WTC11 (cell line): ENCODE measurements at regions not wholly inside any gene's neighbourhood (a gene's known extent, or its start where the extent isn't known, plus 50 kb on each side); places are given as distances from the start of the nearest gene placed in this dataset.

Source experiments
- ATAC-seq: fragments of 200-7000 bp; cut with Tn5 transposase; 2 replicates; pipeline ENCODE4 v1.10.0; 2021; ENCODE audit warnings: mild to moderate bottlenecking, moderate library complexity
- CTCF ChIA-PET: fragments of 300-600 bp; sonication (Branson Sonifier 250); formaldehyde crosslinking; loops from one replicate; lab custom pipeline; 2021; ENCODE audit warnings: antibody characterized with exemption; lab: Charles Lee
- POLR2A ChIA-PET: fragments of 350-600 bp; sonication (Branson Sonifier 250); formaldehyde crosslinking; loops from one replicate; lab custom pipeline; 2021; ENCODE audit warnings: antibody characterized with exemption; lab: Charles Lee
- DNase-seq: peaks from one replicate; pipeline ENCODE4 v3.0.0; 2021; ENCODE audit warnings: low spot score
- H3K27ac Mint-ChIP-seq: 2 replicates; pipeline ENCODE4 v1.8.0; 2021; ENCODE audit warnings: mixed read lengths
- H3K27me3 Mint-ChIP-seq: 2 replicates; pipeline ENCODE4 v1.8.0; 2021; ENCODE audit warnings: low read depth, mild to moderate bottlenecking, moderate library complexity, mixed read lengths
- H3K36me3 Mint-ChIP-seq: 2 replicates; pipeline ENCODE4 v1.8.0; 2021; ENCODE audit warnings: mixed read lengths
- H3K4me1 Mint-ChIP-seq: 2 replicates; pipeline ENCODE4 v1.8.0; 2022; ENCODE audit warnings: mixed read lengths
- H3K4me3 Mint-ChIP-seq: 2 replicates; pipeline ENCODE4 v1.8.0; 2021; ENCODE audit warnings: mild to moderate bottlenecking, moderate library complexity, mixed read lengths
- H3K9me3 Mint-ChIP-seq: 2 replicates; pipeline ENCODE4 v1.8.0; 2021; ENCODE audit warnings: mixed read lengths
- ELF4 ChIP-seq: sonication (generic); formaldehyde crosslinking; IDR thresholded peaks from 2 replicates; pipeline ENCODE4 v1.8.1; 2022; ENCODE audit warnings: low read depth, mild to moderate bottlenecking, moderate library complexity, missing genetic modification reagents
- EMX1 ChIP-seq: fragments of 250-450 bp; sonication (Bioruptor Pico); IDR thresholded peaks from 2 replicates; pipeline ENCODE4 v1.8.0; 2021; ENCODE audit warnings: mild to moderate bottlenecking
- FOXP1 ChIP-seq: sonication (generic); formaldehyde crosslinking; IDR thresholded peaks from 2 replicates; pipeline ENCODE4 v1.8.0; 2022; ENCODE audit warnings: missing genetic modification reagents, mild to moderate bottlenecking, moderate library complexity, borderline replicate concordance
- IRF2 ChIP-seq: sonication (generic); formaldehyde crosslinking; IDR thresholded peaks from 2 replicates; pipeline ENCODE4 v1.8.0; 2022; ENCODE audit warnings: low read depth, missing genetic modification reagents, borderline replicate concordance
- MXD4 ChIP-seq: fragments of 250-450 bp; sonication (Bioruptor Pico); IDR thresholded peaks from 2 replicates; pipeline ENCODE4 v1.8.0; 2021; ENCODE audit warnings: mild to moderate bottlenecking, moderate library complexity, borderline replicate concordance
- MYBL2 ChIP-seq: sonication (generic); formaldehyde crosslinking; IDR thresholded peaks from 2 replicates; pipeline ENCODE4 v1.8.1; 2023; ENCODE audit warnings: mild to moderate bottlenecking, moderate library complexity, missing genetic modification reagents
- NR1H2 ChIP-seq: sonication (generic); formaldehyde crosslinking; IDR thresholded peaks from 2 replicates; pipeline ENCODE4 v1.9.0; 2021; ENCODE audit warnings: mild to moderate bottlenecking, moderate library complexity, missing genetic modification reagents
- NR2C2 ChIP-seq: sonication (generic); formaldehyde crosslinking; IDR thresholded peaks from 2 replicates; pipeline ENCODE4 v1.8.0; 2022; ENCODE audit warnings: mild to moderate bottlenecking, missing genetic modification reagents
- NR3C1 ChIP-seq: sonication (generic); formaldehyde crosslinking; conservative IDR thresholded peaks from 2 replicates; pipeline ENCODE4 v1.8.1; 2023; ENCODE audit warnings: low read depth, mild to moderate bottlenecking, missing genetic modification reagents
- OVOL2 ChIP-seq: fragments of 250-450 bp; sonication (Bioruptor Pico); IDR thresholded peaks from 2 replicates; pipeline ENCODE4 v1.9.0; 2021; ENCODE audit warnings: mild to moderate bottlenecking, borderline replicate concordance
- SP1 ChIP-seq: sonication (generic); formaldehyde crosslinking; conservative IDR thresholded peaks from 2 replicates; pipeline ENCODE4 v1.8.1; 2022; ENCODE audit warnings: missing genetic modification reagents
- ZNF423 ChIP-seq: fragments of 250-450 bp; sonication (Bioruptor Pico); IDR thresholded peaks from 2 replicates; pipeline ENCODE4 v2.1.2; 2022; ENCODE audit warnings: mild to moderate bottlenecking, moderate library complexity
- TF ChIP-seq, protein P1 (sequence below): sonication (generic); formaldehyde crosslinking; IDR thresholded peaks from 2 replicates; pipeline ENCODE4 v1.8.1; 2023; ENCODE audit warnings: mild to moderate bottlenecking, missing genetic modification reagents
- TF ChIP-seq, protein P2 (sequence below): sonication (generic); formaldehyde crosslinking; IDR thresholded peaks from 2 replicates; pipeline ENCODE4 v1.8.0; 2022; ENCODE audit warnings: mild to moderate bottlenecking, missing genetic modification reagents
- TF ChIP-seq, protein P3 (sequence below): sonication (generic); formaldehyde crosslinking; IDR thresholded peaks from 2 replicates; pipeline ENCODE4 v1.8.1; 2023; ENCODE audit warnings: mild to moderate bottlenecking, missing genetic modification reagents, moderate library complexity
- TF ChIP-seq, protein P4 (sequence below): sonication (generic); formaldehyde crosslinking; IDR thresholded peaks from 2 replicates; pipeline ENCODE4 v1.8.1; 2023; ENCODE audit warnings: mild to moderate bottlenecking, missing genetic modification reagents
- TF ChIP-seq, protein P5 (sequence below): fragments of 250-450 bp; sonication (Bioruptor Pico); conservative IDR thresholded peaks from 2 replicates; pipeline ENCODE4 v1.9.0; 2021; ENCODE audit warnings: mild to moderate bottlenecking
- TF ChIP-seq, protein P6 (sequence below): fragments of 250-450 bp; sonication (Bioruptor Pico); IDR thresholded peaks from 2 replicates; pipeline ENCODE4 v2.1.2; 2022; ENCODE audit warnings: mild to moderate bottlenecking, moderate library complexity
- TF ChIP-seq, protein P7 (sequence below): sonication (generic); formaldehyde crosslinking; IDR thresholded peaks from 2 replicates; pipeline ENCODE4 v1.8.1; 2022; ENCODE audit warnings: low read depth, mild to moderate bottlenecking, moderate library complexity, missing genetic modification reagents, borderline replicate concordance
- TF ChIP-seq, protein P8 (sequence below): sonication (generic); formaldehyde crosslinking; conservative IDR thresholded peaks from 2 replicates; pipeline ENCODE4 v1.8.1; 2023; ENCODE audit warnings: mild to moderate bottlenecking, low read depth, missing genetic modification reagents, moderate library complexity

DNA sequence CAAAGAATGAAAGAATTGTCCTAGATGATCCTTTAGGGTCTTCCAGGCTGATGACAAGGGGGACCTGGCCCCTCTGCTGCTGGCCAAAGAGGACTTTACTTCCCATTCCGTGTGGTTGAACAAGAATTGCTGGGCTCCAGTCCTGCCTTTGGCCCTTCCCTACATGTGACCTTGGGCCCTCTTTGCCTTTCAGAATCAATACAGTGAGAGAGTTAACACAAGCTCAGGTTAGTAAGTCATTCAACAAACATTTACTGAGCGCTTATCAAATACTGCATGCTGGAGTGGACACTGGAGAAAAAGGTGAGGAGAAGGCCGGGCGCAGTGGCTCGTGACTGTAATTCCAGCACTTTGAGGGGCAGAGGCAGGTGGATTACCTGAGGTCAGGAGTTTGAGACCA, 113.1 kb downstream of the C9orf50 start (continued):
- no peak for TF ChIP-seq IRF2 (CRISPR knock-in tag)
- TF ChIP-seq NR3C1 (CRISPR knock-in tag): no peak
- no peak for TF ChIP-seq NR1H2
- TF ChIP-seq, protein P1, sequence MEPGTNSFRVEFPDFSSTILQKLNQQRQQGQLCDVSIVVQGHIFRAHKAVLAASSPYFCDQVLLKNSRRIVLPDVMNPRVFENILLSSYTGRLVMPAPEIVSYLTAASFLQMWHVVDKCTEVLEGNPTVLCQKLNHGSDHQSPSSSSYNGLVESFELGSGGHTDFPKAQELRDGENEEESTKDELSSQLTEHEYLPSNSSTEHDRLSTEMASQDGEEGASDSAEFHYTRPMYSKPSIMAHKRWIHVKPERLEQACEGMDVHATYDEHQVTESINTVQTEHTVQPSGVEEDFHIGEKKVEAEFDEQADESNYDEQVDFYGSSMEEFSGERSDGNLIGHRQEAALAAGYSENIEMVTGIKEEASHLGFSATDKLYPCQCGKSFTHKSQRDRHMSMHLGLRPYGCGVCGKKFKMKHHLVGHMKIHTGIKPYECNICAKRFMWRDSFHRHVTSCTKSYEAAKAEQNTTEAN (CRISPR knock-in tag): no peak
- TF ChIP-seq, all 79 proteins: peak for 0

DNA sequence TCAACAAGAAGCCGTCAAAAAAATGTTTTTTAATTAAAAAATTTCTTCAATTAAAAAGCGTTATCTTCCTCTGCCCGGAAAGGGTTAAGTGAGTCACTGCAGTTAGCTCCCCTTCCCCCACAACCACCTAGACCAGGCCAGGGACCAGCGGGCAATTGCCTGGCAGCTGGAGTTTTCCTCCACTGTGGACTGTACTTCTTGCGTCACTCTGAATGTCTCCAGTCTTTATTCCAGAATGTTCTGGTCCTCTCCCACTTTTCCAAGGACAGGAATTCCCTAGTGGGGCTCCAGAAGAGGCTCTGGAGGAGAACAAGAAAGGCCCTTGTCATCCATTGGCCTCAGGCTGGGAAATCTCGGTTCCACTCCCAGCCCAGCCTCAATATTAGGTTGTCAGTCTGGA, 114.0 kb downstream of the C9orf50 start:
- DNase-seq: no peak
- TF ChIP-seq EMX1 (CRISPR knock-in tag): no peak
- TF ChIP-seq, protein P2, sequence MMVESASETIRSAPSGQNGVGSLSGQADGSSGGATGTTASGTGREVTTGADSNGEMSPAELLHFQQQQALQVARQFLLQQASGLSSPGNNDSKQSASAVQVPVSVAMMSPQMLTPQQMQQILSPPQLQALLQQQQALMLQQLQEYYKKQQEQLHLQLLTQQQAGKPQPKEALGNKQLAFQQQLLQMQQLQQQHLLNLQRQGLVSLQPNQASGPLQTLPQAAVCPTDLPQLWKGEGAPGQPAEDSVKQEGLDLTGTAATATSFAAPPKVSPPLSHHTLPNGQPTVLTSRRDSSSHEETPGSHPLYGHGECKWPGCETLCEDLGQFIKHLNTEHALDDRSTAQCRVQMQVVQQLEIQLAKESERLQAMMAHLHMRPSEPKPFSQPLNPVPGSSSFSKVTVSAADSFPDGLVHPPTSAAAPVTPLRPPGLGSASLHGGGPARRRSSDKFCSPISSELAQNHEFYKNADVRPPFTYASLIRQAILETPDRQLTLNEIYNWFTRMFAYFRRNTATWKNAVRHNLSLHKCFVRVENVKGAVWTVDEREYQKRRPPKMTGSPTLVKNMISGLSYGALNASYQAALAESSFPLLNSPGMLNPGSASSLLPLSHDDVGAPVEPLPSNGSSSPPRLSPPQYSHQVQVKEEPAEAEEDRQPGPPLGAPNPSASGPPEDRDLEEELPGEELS (CRISPR knock-in tag): no peak
- no peak for TF ChIP-seq FOXP1 (CRISPR knock-in tag)
- TF ChIP-seq NR3C1 (CRISPR knock-in tag): no peak
- TF ChIP-seq, protein P3, sequence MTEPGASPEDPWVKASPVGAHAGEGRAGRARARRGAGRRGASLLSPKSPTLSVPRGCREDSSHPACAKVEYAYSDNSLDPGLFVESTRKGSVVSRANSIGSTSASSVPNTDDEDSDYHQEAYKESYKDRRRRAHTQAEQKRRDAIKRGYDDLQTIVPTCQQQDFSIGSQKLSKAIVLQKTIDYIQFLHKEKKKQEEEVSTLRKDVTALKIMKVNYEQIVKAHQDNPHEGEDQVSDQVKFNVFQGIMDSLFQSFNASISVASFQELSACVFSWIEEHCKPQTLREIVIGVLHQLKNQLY (CRISPR knock-in tag): no peak
- no peak for TF ChIP-seq MXD4 (CRISPR knock-in tag)
- no peak for TF ChIP-seq NR2C2
- TF ChIP-seq ELF4 (CRISPR knock-in tag): no peak
- TF ChIP-seq SP1 (CRISPR knock-in tag): no peak
- no peak for TF ChIP-seq OVOL2 (CRISPR knock-in tag)
- no peak for TF ChIP-seq MYBL2 (CRISPR knock-in tag)
- TF ChIP-seq, protein P4, sequence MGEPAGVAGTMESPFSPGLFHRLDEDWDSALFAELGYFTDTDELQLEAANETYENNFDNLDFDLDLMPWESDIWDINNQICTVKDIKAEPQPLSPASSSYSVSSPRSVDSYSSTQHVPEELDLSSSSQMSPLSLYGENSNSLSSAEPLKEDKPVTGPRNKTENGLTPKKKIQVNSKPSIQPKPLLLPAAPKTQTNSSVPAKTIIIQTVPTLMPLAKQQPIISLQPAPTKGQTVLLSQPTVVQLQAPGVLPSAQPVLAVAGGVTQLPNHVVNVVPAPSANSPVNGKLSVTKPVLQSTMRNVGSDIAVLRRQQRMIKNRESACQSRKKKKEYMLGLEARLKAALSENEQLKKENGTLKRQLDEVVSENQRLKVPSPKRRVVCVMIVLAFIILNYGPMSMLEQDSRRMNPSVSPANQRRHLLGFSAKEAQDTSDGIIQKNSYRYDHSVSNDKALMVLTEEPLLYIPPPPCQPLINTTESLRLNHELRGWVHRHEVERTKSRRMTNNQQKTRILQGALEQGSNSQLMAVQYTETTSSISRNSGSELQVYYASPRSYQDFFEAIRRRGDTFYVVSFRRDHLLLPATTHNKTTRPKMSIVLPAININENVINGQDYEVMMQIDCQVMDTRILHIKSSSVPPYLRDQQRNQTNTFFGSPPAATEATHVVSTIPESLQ (CRISPR knock-in tag): no peak
- TF ChIP-seq ZNF423 (CRISPR knock-in tag): no peak
- TF ChIP-seq, protein P5, sequence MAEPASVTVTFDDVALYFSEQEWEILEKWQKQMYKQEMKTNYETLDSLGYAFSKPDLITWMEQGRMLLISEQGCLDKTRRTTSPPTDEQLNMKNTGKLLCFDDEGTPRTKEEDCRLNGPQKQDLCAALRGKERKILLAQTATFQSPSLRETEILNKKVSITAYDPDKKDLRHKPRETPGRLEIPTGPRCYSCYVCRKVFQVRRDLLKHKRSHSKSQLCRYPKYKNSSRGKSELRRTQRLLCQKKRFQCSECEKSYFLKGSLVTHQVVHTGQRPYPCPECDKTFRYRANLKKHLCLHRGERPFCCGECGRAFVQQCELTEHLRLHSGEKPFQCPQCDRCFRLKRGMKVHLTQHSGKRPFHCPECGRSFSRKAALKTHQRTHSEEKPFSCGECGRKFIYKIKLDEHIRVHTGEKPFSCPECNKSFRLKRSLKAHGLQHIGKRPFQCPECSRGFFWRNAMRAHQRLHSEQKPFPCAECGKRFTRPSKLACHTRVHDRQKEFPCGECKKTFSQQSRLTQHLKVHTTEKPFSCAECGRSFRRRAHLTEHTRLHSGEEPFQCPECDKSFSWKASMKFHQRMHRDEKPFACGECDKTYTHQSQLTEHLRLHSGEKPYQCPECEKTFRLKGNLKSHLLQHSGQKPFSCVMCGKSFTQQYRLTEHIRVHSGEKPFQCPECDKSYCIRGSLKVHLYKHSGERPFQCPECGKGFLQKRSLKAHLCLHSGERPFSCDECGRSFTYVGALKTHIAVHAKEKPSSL (CRISPR knock-in tag): no peak
- TF ChIP-seq, protein P6, sequence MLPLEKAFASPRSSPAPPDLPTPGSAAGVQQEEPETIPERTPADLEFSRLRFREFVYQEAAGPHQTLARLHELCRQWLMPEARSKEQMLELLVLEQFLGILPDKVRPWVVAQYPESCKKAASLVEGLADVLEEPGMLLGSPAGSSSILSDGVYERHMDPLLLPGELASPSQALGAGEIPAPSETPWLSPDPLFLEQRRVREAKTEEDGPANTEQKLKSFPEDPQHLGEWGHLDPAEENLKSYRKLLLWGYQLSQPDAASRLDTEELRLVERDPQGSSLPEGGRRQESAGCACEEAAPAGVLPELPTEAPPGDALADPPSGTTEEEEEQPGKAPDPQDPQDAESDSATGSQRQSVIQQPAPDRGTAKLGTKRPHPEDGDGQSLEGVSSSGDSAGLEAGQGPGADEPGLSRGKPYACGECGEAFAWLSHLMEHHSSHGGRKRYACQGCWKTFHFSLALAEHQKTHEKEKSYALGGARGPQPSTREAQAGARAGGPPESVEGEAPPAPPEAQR: no peak
- TF ChIP-seq, protein P7, sequence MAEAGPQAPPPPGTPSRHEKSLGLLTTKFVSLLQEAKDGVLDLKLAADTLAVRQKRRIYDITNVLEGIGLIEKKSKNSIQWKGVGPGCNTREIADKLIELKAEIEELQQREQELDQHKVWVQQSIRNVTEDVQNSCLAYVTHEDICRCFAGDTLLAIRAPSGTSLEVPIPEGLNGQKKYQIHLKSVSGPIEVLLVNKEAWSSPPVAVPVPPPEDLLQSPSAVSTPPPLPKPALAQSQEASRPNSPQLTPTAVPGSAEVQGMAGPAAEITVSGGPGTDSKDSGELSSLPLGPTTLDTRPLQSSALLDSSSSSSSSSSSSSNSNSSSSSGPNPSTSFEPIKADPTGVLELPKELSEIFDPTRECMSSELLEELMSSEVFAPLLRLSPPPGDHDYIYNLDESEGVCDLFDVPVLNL: no peak
- TF ChIP-seq, protein P8, sequence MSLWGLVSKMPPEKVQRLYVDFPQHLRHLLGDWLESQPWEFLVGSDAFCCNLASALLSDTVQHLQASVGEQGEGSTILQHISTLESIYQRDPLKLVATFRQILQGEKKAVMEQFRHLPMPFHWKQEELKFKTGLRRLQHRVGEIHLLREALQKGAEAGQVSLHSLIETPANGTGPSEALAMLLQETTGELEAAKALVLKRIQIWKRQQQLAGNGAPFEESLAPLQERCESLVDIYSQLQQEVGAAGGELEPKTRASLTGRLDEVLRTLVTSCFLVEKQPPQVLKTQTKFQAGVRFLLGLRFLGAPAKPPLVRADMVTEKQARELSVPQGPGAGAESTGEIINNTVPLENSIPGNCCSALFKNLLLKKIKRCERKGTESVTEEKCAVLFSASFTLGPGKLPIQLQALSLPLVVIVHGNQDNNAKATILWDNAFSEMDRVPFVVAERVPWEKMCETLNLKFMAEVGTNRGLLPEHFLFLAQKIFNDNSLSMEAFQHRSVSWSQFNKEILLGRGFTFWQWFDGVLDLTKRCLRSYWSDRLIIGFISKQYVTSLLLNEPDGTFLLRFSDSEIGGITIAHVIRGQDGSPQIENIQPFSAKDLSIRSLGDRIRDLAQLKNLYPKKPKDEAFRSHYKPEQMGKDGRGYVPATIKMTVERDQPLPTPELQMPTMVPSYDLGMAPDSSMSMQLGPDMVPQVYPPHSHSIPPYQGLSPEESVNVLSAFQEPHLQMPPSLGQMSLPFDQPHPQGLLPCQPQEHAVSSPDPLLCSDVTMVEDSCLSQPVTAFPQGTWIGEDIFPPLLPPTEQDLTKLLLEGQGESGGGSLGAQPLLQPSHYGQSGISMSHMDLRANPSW (CRISPR knock-in tag): no peak

More for the DNA sequence above, 114.0 kb downstream of the C9orf50 start:
- ChIA-PET POLR2A (interaction anchor here (0.6 to 0.8 kb wide), 3 partner anchors 90 to 285 kb away, joined by 3 to 5 read pairs (median 4); no protein-coding TSS in a partner anchor), CTCF (interaction anchor here (0.6 kb wide), 1 partner anchor 364 kb away, joined by 4 read pairs; no protein-coding TSS in a partner anchor)
- no peak overlapping the region for H3K4me3 Mint-ChIP-seq
- no peaks in the 10 kb centered on the region for H3K36me3 Mint-ChIP-seq
- 0 out of 2 replicates have a peak, but pooled peaks cover 5% of the 10 kb centered on the region for H3K9me3 Mint-ChIP-seq
- peaks cover 15% of the 10 kb centered on the region for H3K4me1 Mint-ChIP-seq
- H3K27ac Mint-ChIP-seq: no peak overlapping the region
- peaks cover 9% of the 10 kb centered on the region for H3K27me3 Mint-ChIP-seq
- peak; percentile 25; the same call in 1 of the 2 replicates for ATAC-seq
